Keratinocyte (primary cell): ENCODE measurements at regions not wholly inside any gene's neighbourhood (a gene's known extent, or its start where the extent isn't known, plus 50 kb on each side); places are given as distances from the start of the nearest gene placed in this dataset.

Source experiments
- DNase-seq: peaks from one replicate; pipeline ENCODE4 v3.0.0-alpha.2; 2011; ENCODE audit warnings: low read depth, missing footprints, low spot score
- FAIRE-seq: peaks from 2 replicates; lab custom pipeline; 2011; peaks lifted over from hg19 to GRCh38; lab: Jason Lieb, UNC
- H2AFZ ChIP-seq: 2 replicates; pipeline ENCODE4 v1.6.0; 2012; ENCODE audit warnings: low read length, control low read depth, inconsistent platforms; ENCODE audit not compliant: control insufficient read depth
- H3K27ac ChIP-seq: 2 replicates; pipeline ENCODE4 v1.5.1; 2011; ENCODE audit warnings: low read length; ENCODE audit not compliant: control insufficient read depth, insufficient read depth
- H3K27me3 ChIP-seq: 3 replicates; pipeline ENCODE4 v1.6.0; 2011; ENCODE audit warnings: low read length; ENCODE audit not compliant: control insufficient read depth, insufficient read depth; ENCODE audit errors: extremely low read depth
- H3K36me3 ChIP-seq, 2 experiments: 2 replicates in 1 of 2; 3 replicates in 1 of 2; pipeline ENCODE4 v1.5.1; 2011; ENCODE audit warnings: low read length in 2 of 2, mild to moderate bottlenecking in 1 of 2; ENCODE audit not compliant: control insufficient read depth in 2 of 2, insufficient read depth in 2 of 2; ENCODE audit errors: extremely low read depth in 1 of 2
- H3K4me1 ChIP-seq: 3 replicates; pipeline ENCODE4 v1.5.1; 2011; ENCODE audit warnings: low read length; ENCODE audit not compliant: control insufficient read depth, insufficient read depth; ENCODE audit errors: extremely low read depth
- H3K4me2 ChIP-seq: 3 replicates; pipeline ENCODE4 v1.6.0; 2011; ENCODE audit warnings: low read depth, low read length; ENCODE audit not compliant: control insufficient read depth, insufficient read depth; ENCODE audit errors: extremely low read depth
- H3K4me3 ChIP-seq, 3 experiments: fragments of 200-600 bp in 1 of 3; sonication (generic) in 1 of 3; 2 replicates in 2 of 3; 3 replicates in 1 of 3; pipeline ENCODE4 v1.5.1; 2011 to 2016; ENCODE audit warnings: low read length in 3 of 3, mild to moderate bottlenecking in 3 of 3, control low read depth in 2 of 3, inconsistent platforms in 1 of 3, low read depth in 1 of 3, mixed read lengths in 1 of 3, mixed run types in 1 of 3, moderate library complexity in 1 of 3; ENCODE audit not compliant: control insufficient read depth in 2 of 3, insufficient read depth in 2 of 3; ENCODE audit errors: extremely low read depth in 1 of 3
- H3K79me2 ChIP-seq: 2 replicates; pipeline ENCODE4 v1.6.0; 2012; ENCODE audit warnings: low read length; ENCODE audit not compliant: control insufficient read depth, insufficient read depth
- H3K9ac ChIP-seq: 3 replicates; pipeline ENCODE4 v1.6.0; 2011; ENCODE audit warnings: low read length; ENCODE audit not compliant: control insufficient read depth, insufficient read depth; ENCODE audit errors: extremely low read depth
- H3K9me1 ChIP-seq: 3 replicates; pipeline ENCODE4 v1.6.0; 2011; ENCODE audit warnings: low read length; ENCODE audit not compliant: control insufficient read depth, insufficient read depth; ENCODE audit errors: extremely low read depth
- H3K9me3 ChIP-seq: 2 replicates; pipeline ENCODE4 v1.5.1; 2012; ENCODE audit warnings: low read depth, low read length; ENCODE audit not compliant: control insufficient read depth
- H4K20me1 ChIP-seq: 3 replicates; pipeline ENCODE4 v1.6.0; 2011; ENCODE audit warnings: low read length; ENCODE audit not compliant: control insufficient read depth, insufficient read depth; ENCODE audit errors: extremely low read depth
- CTCF ChIP-seq, 3 experiments: IDR thresholded peaks in 1 of 3; conservative IDR thresholded peaks in 1 of 3; optimal IDR thresholded peaks in 1 of 3; 2 replicates in 2 of 3; 3 replicates in 1 of 3; pipeline versions ENCODE3 to v1.5.1; 2011; ENCODE audit warnings: low read length in 3 of 3, mild to moderate bottlenecking in 3 of 3, moderate library complexity in 2 of 3, control low read depth in 1 of 3, inconsistent platforms in 1 of 3; ENCODE audit not compliant: insufficient read depth in 2 of 3; ENCODE audit errors: extremely low read depth in 1 of 3
- EZH2 ChIP-seq: IDR thresholded peaks from one replicate; pipeline ENCODE4 v1.6.1; 2012; ENCODE audit warnings: inconsistent platforms, mild to moderate bottlenecking, low read length, moderate library complexity
- dilution Hi-C: fragments of 300-500 bp; cut with MboI; formaldehyde crosslinking; loops from one replicate; pipeline ENCODE4 v1.7.0; 2020; ENCODE audit warnings: low sequenced_read_pairs; ENCODE audit not compliant: extremely low pct_ligation_motif_present

GRCh38 chr16:61549327-61549726 is 486.9 kb downstream of the CDH8 start:
- no peak for FAIRE-seq
- H3K4me3 ChIP-seq = no peak overlapping the region
- H3K9me1 ChIP-seq = no peaks in the 10 kb centered on the region
- H3K36me3 ChIP-seq = no peaks in the 10 kb centered on the region
- H3K79me2 ChIP-seq = no peaks in the 10 kb centered on the region
- no peak overlapping the region for H3K27ac ChIP-seq
- no peak overlapping the region for H3K9ac ChIP-seq
- no peak for TF ChIP-seq EZH2
- no peak for TF ChIP-seq CTCF (optimal IDR thresholded peaks at IDR 0.05 in 1 of 3, IDR thresholded peaks at IDR 0.05 in 1 of 3, conservative IDR thresholded peaks at IDR 0.05 in 1 of 3; ENCODE audit: extremely low read depth in 1 of 3, insufficient read depth in 2 of 3, low read length in 3 of 3)
- no peaks in the 10 kb centered on the region for H3K9me3 ChIP-seq
- no peaks in the 10 kb centered on the region for H3K4me1 ChIP-seq
- H3K27me3 ChIP-seq = no peaks in the 10 kb centered on the region
- no peak overlapping the region for H2AFZ ChIP-seq
- no peak for DNase-seq
- dilution Hi-C loops = no loop called here
- H3K4me2 ChIP-seq = no peak overlapping the region
- no peaks in the 10 kb centered on the region for H4K20me1 ChIP-seq

GRCh38 chr16:61547626-61548025 is 488.6 kb downstream of the CDH8 start:
- no peak overlapping the region for H3K9ac ChIP-seq
- H3K4me2 ChIP-seq = no peak overlapping the region
- no peaks in the 10 kb centered on the region for H3K4me1 ChIP-seq
- H3K9me1 ChIP-seq = no peaks in the 10 kb centered on the region
- no peak for FAIRE-seq
- H3K79me2 ChIP-seq = no peaks in the 10 kb centered on the region
- TF ChIP-seq CTCF (optimal IDR thresholded peaks at IDR 0.05 in 1 of 3, IDR thresholded peaks at IDR 0.05 in 1 of 3, conservative IDR thresholded peaks at IDR 0.05 in 1 of 3; ENCODE audit: extremely low read depth in 1 of 3, insufficient read depth in 2 of 3, low read length in 3 of 3) (no peak), EZH2 (no peak)
- dilution Hi-C loops = no loop called here
- no peak for DNase-seq
- no peaks in the 10 kb centered on the region for H3K27me3 ChIP-seq
- H3K36me3 ChIP-seq = no peaks in the 10 kb centered on the region
- H4K20me1 ChIP-seq = no peaks in the 10 kb centered on the region
- no peak overlapping the region for H3K27ac ChIP-seq
- no peak overlapping the region for H3K4me3 ChIP-seq
- no peak overlapping the region for H2AFZ ChIP-seq
- no peaks in the 10 kb centered on the region for H3K9me3 ChIP-seq
